GM18511 (cell line): ENCODE measurements at regions not wholly inside any gene's neighbourhood (a gene's known extent, or its start where the extent isn't known, plus 50 kb on each side); places are given as distances from the start of the nearest gene placed in this dataset.

Experiments
- ATAC-seq: cut with Tn5 transposase; IDR thresholded peaks from one replicate; pipeline ENCODE4 v1.9.1; 2021; ENCODE audit warnings: mild to moderate bottlenecking, moderate library complexity; ENCODE audit not compliant: unreplicated experiment

- ATAC-seq: no peak
Observed at GRCh38 chr16:50469744-50470321, 78.4 kb upstream of the NKD1 start.

DNA sequence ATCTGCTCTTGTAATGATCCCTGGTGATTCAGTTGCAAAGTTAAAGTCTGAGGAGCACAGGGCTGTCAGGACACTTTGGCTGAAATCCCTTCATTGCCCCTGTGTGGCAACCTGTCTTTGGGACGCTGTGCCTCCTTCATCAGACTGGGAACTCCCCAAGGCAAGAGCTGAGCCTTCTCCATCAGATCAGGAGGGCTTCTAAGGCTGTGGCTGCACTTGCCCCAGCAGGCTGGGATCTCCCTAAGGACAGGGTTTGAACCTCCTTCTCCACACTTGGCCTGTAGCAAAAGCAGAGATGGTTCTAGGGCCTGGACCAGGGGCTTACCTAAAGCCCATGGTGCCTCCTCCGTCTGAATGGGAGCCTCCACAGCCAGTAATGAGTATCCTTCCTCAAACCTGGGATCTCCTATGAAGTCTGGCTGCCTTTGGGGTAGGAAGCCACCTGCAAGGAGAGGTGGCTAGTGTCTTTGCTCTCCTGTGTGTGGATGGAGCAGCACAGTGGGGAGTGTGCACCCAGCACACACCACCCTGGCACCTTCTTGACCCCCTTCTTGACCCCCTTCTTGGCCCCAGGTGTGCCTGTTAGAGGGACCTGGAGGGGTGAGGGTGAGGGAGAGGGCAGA lies 79.0 kb upstream of the NKD1 start:
- ATAC-seq: no peak

- ATAC-seq: no peak
Observed at GRCh38 chr16:50468749-50469078, 79.5 kb upstream of the NKD1 start.

GRCh38 chr16:50467943-50468748 lies 80.0 kb upstream of the NKD1 start:
- peak; percentile 63 for ATAC-seq

DNA sequence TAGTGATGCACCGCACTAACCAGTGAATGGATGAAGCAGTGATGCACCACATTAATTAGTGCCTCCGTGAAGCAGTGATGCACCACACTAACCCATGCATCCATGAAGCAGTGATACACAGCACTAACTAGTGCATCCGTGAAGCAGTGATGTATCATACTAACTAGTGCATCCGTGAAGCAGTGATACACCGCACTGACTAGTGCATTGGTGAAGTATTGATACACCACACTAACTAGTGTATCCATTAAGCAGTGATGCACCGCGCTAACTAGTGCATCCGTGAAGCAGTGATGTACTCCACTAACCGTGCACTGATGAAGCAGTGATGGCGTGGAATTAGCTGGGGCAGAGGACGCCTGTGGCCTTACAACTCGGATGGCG lies 80.6 kb upstream of the NKD1 start:
- ATAC-seq: no peak

DNA sequence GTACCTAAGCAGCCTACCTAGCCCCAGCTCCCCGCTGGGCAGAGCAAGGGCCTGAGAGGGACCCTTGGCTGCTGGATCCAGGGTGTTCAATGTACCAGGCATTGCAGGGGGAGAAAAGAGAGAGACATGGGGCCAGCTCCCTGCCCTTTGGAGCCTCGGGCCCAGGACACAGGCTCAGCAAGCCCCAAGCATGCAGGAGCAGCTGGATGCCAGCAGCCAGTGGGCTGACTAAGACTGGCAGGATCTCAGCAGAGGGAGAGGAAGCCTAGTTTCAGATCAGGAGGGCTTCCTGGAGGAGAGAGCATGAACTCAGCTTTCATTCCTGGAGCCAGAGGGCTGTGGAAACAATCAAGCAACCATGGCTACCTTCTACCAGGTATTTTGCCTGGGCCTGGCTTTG lies 82.0 kb upstream of the NKD1 start:
- no peak for ATAC-seq

GRCh38 chr16:50464325-50465290 lies 83.6 kb upstream of the NKD1 start:
- ATAC-seq: no peak

DNA sequence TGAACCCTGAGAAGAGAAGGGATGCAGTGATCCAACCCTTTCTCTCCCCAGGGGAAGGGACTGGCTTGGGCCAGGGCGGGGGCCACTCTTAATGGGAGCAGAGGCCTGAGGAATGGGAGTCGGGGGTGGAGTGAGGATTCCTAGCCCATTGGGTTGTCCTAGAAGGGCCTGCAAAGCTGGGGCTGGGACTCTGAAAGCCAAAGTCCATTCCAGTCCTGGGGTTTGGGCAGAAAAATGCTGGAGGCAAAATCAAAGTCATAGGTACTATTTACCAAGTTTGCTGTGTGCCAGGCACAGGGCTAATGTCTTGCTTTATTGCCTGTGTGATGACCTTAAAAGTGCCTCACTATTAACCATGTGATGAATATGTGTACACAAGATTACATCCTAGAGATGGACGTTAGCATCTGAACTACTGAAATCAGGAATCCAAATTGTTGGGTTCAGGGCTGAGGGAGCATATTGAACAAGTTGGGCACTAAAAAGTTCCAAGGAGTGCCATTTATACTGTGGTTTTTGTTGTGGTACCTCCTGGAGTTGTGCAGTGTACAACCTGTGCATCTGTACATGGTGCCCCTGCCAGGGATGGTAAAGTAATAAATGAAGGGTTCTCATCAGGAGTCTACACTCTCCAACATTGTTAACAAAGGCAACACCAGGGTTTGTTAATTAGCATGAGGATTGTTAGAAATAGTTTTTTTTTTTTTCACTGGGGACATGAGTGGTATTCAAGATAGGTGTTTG lies 84.4 kb upstream of the NKD1 start:
- ATAC-seq: no peak

- ATAC-seq: no peak
Observed at GRCh38 chr16:50462793-50463507, 85.2 kb upstream of the NKD1 start.

- no peak for ATAC-seq
Observed at GRCh38 chr16:50461400-50461760, 86.8 kb upstream of the NKD1 start.

- no peak for ATAC-seq
Observed at GRCh38 chr16:50460538-50461399, 87.4 kb upstream of the NKD1 start.

GRCh38 chr16:50459496-50460080 lies 88.6 kb upstream of the NKD1 start:
- no peak for ATAC-seq

DNA sequence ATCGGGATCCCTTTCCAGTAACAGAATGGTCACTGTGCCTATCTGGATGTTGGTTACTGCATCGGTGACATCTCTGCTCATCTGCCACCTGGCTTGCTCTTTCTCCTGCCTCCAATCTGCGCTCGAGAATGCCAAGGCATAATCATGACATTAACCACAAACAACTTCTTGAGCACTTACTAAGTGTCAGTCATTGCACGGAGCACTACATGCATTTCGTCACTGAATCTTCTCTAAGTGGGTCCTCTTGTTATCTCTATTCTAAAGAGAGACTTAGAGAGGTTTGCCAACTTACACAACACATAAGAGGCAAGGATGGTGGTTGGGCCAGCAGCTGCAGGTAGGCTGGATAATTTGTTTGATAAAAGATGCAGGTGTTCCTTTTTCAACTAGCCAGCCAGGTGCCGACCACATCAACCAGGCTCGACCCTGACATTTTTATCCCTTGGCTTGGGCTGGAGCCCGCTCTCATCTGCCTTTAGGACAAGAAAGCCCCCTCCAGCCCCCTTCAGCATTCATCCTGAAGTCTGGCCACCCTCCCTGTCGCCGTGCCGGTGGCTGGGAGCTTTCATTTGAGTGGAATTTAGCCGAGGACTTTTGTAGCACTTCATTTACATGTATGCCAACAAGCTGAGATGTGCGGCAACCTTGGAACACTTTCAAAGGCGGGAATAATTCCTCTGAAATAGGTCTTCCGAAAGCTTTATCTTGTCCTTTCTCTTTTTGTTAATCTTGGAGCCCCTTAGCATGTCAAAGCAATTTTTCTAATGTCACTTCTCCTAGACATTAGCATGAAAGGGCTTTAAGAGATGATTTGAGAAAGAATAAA lies 89.3 kb upstream of the NKD1 start:
- ATAC-seq: no peak

DNA sequence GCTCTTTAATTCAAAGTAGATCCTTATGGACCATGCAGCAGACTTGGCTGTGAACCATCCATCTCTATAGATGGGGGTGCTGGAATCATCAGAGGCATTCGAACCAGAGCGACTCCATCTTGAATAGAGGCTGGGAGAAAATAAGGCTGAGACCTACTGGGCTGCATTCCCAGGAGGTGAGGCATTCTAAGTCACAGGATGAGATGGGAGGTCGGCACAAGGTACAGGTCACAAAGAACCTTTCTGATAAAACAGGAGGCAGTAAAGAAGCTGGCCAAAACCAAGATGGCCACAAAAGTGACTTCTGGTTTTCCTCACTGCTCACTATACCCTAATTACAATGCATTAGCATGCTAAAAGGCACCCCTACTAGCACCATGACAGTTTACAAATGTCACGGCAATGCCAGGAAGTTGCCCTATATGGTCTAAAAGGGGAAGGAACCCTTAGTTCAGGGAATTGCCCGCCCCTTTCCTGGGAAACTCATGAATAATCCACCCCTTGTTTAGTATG lies 89.2 kb upstream of the BRD7 start:
- ATAC-seq: no peak

DNA sequence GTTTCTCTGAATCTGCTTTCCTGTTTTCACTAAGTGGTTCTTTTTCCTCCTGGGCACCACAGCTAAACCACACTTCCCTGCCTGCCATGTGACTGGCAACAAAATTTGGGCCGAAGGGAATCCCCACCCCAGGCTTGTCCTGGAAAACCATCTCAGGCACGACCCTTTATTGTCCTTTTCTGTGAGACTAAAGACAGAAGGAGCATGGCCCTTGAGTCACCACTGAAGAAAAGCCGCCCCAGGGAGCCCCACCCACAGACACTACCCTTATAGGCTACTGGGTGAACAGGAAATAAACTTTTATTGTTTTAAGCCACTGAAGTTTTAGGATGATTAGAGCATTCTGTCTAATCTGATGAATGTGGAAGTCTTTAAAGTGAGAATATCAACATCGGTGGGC lies 88.6 kb upstream of the BRD7 start:
- no peak for ATAC-seq

DNA sequence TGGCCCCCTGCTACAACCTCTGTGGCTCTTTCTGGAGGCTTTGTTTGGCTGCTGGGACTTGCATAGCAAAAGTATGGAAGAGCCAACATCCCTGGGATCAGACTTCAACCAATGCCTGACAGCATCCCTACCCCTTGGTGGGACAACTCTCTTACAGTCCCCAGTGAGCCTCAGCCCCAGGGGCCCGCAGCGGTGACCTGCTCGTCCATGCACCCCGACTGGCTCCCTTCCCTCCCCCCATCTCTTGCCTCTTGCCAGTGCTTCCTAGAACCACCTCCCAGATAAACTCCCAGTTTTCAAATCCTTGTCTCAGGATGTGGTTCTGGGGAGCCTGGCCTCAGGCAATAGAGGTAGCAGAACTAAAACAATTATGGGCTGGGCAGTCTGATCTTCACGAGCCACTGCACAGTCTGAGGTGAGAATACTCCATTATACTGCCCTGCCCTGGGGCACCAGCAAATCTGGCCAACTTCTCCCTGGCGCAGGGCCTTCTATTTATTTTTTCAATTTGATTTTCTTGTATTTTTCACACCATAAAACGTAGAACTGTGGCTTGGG lies 86.6 kb upstream of the BRD7 start:
- ATAC-seq: no peak

- no peak for ATAC-seq
Observed at GRCh38 chr16:50453446-50453845, 84.7 kb upstream of the BRD7 start.
